NCI-H187 treated with DMSO at 0.1 percent for 48 hours (cell line): ENCODE measurements at regions not wholly inside any gene's neighbourhood (a gene's known extent, or its start where the extent isn't known, plus 50 kb on each side); places are given as distances from the start of the nearest gene placed in this dataset.
"Not testable (repeated sequence)": the region's sequence is repeated elsewhere in the genome, so short reads cannot be mapped to it uniquely, and the experiment has no call there.

Experiments
- DNase-seq: peaks from one replicate; lab custom pipeline; 2025; lab: John Stamatoyannopoulos, UW

DNA sequence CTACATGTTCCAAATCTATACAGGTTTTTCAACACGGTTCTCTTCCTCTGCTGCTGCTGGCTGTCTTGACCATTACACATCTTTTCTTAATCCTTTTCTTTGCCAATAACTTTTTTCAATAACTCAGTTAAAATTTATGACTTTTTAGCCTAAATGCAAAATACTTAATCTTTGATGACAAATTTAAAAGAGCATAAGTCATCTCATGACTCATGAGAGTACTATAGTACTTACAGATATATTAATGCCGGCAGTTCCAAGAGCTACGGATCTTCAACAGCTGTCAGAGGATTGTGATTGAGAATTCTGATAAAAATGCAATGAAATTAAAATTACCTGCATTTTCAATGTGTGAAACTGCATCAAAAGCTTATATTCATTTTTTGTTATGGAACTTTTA, 105.5 kb downstream of the KPNA2 start:
- no peak for DNase-seq

DNA sequence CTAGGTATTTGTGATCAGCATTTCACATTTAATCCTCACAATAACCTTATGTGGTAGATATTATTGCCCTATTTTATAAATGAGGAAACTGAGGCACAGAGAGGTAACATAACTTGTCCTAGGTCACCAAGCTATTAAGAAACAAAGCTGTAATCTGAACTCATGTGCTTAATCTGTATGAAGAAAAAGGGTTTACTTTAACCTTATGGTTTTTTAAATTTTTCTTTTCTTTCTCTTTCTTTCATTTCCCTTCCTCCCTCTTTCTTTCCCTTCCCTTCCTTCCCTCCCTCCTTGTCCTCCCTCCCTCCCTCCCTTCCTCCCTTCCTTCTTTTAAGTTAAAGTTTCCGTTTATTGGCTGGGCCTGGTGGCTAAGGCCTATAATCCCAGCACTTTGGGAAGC, 105.2 kb upstream of the AMZ2 start:
- DNase-seq = no peak

DNA sequence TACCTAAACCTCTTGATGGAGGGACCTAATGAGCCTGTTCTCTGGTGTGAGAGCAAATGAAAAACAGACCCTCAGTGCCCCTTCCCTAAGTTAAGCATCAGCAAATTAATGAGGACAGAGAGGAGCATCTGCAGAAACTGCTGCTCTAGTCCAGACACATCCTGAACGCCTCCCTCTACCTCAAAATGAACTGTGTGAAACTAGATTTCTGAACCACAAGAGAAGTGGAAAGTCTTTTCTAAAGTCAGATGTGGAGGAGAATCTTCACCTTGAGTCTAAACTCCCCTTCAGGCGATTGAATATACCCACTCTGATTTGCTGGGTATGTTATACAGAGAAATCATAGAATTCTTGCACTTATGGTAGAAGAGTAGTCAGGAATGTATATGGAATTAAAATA, 104.4 kb upstream of the AMZ2 start:
- no peak for DNase-seq

DNA sequence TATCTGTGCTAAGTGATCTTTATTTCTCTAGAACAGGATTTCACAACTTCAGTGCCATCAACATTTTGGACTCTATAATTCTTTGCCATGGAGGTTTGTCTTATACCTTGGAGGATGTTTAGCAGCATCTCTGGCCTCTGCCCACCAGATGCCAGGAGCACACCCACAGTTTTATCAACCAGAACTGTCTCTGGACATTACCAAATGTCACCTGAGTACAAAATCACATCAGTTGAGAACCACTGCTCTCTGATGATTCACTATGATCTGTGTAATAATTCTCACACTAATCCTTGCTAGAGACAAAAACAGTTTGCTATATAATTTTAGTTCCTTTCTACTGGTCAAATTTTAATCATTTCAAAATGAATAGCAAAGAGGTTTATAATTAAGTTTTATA, 102.8 kb upstream of the AMZ2 start:
- DNase-seq = no peak

DNA sequence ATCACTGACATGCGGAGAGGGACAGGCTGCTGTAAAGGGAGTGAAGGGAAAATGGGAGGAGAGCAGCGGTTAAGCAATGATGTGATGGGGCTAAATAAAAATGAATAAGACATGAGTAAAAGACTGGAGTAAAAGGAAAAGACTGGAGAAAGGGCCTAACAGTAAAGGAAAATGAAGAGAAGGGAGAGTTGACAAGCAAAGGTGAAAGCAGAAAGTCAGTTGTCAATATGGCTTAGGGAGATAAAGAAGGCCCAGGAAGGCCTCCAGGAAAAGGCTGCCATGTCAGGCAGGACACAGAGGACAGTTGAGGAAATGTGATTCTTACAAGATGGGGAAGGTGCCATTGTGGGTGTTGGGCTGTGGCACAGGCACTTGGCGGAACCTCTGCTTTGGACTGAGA, 98.9 kb upstream of the AMZ2 start:
- no peak for DNase-seq

DNA sequence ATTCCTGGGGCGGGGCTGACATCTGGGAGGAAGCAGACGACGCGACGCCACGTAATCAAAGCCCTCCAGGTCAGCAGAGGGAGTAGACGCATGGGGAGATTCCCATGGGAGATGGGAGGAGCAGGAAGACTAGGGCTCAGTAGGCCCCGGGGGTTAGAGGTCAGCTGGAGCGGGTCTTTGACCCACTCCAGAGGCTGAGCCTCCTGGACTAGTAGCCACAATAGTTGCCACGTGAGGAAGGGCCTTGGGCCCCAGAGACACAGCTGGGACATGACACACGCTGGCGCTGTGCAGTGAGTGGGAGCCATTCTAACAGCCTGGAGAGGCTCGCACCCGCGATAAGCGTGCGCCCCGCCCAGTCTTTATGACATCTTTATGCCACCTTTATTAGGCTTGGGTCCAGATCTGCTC, 95.7 kb upstream of the AMZ2 start:
- DNase-seq = no peak

DNA sequence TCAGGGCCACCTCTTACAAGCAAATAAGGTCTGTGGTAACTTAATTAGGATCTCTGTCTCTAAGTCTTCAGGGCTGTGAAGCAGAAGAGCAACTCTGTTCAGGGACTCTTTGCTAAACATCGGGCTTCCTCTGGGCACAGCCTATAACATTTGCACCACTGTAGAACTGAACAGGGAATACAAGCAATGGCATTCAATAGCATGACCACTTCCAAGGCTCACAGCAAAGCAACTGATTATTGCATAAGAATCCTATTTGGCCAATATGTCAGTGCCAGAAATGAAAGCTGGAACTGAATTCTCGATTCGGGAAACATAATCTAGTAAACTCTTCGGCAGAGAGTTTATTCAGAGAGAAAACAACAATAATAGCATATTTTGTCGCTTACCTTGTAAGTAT, 92.2 kb upstream of the AMZ2 start:
- no peak for DNase-seq

DNA sequence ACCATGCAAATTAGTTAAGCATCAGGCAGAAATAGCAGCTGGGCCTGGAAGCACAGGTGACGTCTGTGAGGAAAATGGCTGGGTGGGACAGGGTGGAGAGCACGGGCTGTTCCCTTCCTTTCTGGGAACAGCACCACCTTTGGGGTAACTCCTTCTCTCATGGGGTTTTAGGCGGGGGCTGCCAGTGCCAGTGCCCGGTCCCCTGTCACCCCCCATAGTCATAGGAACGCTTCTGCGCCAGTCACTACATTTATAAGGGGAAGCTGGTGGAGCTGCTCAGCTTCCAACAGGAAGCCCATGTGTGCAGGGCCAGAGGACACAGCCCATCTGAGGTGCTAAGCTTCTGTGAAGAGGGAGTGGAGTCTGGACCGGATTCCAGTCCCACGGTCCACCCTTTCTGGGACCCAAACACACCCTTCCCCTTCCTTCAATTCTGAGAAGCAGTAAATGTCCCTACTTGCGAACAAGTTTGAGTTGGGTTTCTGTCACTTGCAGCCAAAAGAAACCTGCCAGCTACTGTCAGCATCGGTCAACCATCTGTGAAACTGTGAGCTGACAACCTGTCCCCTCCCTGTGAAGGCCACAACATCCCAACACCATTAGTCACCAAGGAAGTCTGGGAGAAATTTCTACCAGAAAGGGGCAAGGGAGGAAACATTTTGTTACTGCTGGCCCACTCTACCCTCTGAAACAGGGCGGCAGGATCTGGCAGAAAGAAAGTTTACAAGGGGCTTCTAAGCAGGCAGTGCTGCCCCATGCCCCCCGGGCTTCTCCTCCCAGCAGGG, 86.0 kb upstream of the AMZ2 start:
- no peak for DNase-seq

DNA sequence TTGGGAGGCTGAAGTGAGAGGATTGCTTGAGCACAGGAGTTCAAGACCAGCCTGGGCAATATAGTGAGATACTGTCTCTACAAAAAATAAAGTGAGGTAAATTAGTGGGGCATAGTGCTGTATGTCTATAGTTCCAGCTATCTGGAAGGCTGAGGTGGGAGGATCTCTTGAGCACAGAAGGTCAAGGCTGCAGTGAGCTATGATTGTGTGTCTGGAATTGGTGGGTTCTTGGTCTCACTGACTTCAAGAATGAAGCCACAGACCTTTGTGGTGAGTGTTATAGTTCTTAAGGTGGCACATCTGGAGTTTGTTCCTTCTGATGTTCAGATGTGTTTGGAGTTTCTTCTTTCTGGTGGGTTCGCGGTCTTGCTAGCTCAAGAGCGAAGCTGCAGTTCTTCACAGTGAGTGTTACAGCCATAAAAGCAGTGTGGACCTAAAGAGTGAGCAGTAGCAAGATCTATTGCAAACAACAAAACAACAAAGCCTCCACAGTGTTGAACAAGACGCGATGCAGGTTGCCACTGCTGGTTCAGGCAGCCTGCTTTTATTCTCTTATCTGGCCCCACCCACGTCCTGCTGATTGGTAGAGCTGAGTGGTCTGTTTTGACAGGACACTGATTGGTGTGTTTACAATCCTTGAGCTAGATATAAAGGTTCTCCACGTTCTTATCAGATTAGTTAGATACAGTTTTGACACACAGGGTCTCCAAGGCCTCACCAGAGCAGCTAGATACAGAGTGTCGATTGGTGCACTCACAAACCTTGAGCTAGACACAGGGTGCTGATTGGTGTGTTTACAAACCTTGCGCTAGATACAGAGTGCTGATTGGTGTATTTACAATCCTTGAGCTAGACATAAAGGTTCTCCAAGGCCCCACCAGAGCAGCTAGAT, 79.3 kb upstream of the AMZ2 start:
- DNase-seq = not testable (repeated sequence)

DNA sequence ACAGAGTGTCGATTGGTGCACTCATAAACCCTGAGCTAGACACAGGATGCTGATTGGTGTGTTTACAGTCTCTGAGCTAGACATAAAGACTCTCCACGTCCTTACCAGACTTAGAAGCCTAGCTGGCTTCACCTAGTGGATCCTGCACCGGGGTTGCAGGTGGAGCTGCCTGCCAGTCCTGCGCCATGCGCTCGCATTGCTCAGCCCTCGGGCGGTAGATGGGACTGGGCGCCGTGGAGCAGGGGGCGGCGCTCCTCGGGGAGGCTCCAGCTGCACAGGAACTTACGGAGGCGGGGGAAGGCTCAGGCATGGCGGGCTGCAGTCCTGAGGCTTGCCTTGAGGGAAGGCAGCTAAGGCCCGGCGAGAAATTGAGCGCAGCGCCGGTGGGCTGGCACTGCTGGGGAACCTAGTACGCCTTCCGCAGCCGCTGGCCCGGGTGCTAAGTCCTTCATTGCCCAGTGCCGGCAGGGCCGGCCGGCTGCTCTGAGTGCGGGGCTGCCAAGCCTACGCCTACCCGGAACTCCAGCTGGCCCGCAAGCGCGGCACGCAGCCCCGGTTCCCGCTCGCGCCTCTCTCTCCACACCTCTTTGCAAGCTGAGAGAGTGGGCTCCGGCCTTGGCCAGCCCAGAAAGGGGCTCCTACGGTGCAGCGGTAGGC, 78.5 kb upstream of the AMZ2 start:
- DNase-seq = not testable (repeated sequence)

GRCh38 chr17:68169840-68170239, 78.0 kb upstream of the AMZ2 start:
- no peak for DNase-seq

GRCh38 chr17:68170246-68170645, 77.6 kb upstream of the AMZ2 start:
- no peak for DNase-seq

DNA sequence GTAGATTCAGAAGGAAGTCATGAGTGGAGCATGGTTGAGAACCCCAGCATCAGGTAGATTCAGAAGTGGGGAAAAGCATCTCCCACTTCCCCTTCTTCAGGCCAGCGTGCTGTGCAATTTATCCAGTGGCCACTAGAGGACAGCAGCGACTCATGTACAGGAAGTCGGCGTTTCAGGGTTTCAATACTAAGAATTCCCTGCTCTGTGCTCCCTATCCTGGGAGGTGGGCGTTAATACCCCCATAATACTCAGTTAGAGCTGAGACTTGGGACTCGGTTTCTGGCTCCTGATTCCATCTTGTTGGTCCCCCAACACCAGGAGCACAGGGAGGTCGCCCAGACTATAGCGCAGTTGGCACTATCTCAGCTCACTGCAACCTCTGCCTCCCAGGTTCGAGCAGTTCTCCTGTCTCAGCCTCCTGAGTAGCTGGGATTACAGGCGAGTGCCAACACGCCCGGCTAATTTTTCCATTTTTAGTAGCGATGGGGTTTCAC, 75.3 kb upstream of the AMZ2 start:
- DNase-seq = no peak

GRCh38 chr17:68175416-68175815, 72.4 kb upstream of the AMZ2 start:
- DNase-seq = no peak

DNA sequence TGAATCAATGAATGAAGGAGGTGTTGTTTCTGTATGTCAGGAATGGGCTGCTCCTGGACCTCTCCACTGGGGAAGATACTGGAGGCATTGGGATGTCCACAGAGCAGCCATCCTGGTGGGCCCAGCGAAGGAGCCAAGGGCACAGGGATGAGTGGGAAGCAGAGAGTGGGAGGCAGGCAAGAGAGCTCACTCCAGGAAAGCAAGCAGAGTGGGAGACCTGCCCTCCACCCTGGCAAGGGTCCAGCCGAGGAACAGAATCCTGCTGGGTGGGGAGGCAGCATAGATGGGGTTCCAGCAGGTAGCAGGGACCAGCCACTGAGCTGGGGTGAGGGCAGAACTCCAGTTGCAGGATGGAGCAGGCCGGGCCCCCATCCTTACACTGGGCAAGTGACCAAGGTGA, 71.9 kb upstream of the AMZ2 start:
- DNase-seq = no peak

DNA sequence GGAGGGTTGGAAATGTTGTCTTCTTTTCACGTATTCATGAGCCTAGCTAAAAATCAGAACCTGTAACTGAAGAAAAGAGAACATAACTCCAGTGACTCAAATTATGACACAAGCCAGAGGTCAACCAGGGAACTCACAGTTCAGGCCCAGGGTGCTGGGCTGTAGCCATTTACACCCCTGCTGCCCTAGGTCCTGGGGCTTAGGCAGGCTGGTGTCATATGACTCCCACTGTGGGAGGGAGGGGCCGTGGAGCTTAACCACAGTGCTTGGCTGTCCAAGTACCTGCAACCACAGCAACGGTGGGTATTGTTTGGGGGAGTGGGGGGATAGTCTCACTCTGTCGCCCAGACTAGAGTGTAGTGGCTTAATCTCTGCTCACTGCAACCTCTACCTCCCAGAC, 71.1 kb upstream of the AMZ2 start:
- no peak for DNase-seq

GRCh38 chr17:68178831-68179230, 69.0 kb upstream of the AMZ2 start:
- DNase-seq = no peak

GRCh38 chr17:68179236-68179925, 68.5 kb upstream of the AMZ2 start:
- DNase-seq = no peak

- DNase-seq = no peak
Measured at GRCh38 chr17:68179926-68180285, 67.9 kb upstream of the AMZ2 start.

DNA sequence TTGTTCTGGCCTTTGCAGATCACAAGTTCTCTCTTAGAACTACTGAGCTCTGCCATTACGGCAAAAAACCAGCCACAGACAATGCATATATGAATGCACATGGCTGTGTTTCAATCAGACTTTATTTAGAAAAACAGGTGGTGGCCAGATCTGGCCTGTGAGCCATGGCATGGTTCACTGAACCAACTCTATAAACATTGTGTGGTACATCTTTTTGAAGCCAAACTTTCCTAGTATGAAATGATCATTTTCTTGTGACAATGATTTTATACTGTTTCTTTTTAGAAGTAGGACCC, 65.9 kb upstream of the AMZ2 start:
- DNase-seq = no peak

DNA sequence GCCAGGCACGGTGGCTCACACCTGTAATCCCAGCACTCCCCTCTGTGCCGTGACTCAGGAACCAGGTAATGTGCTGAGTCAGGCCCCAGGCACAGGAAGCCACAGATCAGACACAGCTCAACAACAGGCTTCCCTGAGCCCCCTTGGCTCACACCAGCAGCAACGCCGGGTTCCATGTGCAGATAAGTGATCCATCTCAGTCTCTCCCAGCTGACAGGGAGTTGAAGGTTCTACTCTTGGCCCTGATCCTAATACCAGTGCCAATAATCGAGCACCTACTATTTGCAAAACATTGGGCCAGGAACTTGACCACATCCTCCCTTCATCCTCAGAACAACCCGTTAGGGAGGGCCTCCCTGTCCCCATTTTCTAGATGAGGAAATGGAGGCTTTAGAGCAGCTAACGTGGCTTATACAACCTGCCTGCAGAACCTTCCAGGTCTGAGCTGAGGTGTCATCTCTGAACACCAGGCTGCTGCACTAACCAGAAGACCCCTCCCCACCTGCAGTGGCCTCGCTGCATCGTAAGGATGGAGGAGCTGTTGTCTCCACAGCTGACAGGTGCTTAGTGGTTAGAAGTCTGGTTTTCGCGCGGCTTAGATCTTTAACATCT, 64.8 kb upstream of the AMZ2 start:
- DNase-seq = no peak

- no peak for DNase-seq
Measured at GRCh38 chr17:68184141-68184571, 63.7 kb upstream of the AMZ2 start.
